HG02943 (cell line): ENCODE measurements at regions not wholly inside any gene's neighbourhood (a gene's known extent, or its start where the extent isn't known, plus 50 kb on each side); places are given as distances from the start of the nearest gene placed in this dataset.

ENCODE experiments used
- ATAC-seq: cut with Tn5 transposase; IDR thresholded peaks from one replicate; pipeline ENCODE4 v1.9.1; 2021; ENCODE audit warnings: mild to moderate bottlenecking, low read depth, moderate library complexity; ENCODE audit not compliant: unreplicated experiment

DNA sequence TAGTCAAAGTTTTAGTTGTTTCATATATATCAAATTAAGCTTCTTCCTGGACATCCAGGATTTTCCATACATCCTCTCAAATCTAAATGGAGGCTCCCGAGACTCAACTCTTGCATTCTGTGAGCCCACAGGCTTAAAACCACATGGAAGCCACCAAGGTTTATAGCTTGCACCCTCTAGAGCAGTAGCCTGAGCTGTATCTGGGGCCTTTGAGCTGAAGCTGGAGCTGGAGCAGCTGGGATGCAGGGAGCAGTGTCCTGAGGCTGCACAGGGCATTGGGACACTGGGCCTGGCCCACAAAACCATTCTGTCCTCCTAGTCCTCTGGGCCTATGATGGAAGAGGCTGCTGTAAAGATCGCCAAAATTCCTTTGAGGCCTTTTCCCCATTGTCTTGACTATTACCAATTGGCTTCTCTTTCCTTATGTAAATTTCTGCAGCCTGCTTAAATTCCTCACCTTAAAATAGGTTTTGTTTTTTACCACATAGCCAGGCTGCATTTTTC lies 151.0 kb downstream of the COX7C start:
- ATAC-seq, result no peak

DNA sequence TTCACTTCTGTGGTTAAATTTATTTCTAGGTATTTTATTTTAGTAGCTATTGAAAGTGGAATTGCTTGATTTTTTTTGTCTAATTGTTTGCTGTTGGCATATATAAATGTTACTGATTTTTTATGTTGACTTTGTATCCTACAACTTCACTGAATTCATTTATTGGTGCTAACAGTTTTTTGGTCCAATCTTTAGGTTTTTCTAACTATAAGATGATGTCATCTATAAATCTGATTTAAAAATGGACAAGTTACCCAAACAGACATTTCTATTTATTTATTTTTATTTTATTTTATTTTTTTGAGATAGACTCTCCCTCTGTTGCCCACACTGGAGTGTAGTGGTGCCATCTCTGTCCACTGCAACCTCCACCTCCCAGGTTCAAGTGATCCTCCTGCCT lies 162.3 kb downstream of the COX7C start:
- no peak for ATAC-seq

DNA sequence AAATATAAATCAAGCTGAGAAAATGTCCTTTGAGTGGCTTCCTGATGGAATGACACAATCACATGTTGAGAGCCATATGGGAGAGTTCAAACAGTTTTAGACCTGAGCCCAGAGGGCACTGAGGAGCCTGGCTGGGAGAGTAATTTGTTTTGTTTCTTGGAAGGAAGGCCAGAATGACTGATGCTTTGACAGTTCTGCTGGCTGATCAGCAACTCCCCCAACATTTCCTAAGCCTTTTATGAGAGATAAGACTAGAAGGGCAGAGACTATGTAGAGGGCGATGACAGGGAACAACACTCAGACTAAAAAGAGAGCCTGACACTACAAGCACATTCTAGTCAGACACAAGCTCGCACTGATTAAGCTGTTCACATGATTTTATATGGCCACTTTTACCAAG lies 169.2 kb downstream of the COX7C start:
- no peak for ATAC-seq

DNA sequence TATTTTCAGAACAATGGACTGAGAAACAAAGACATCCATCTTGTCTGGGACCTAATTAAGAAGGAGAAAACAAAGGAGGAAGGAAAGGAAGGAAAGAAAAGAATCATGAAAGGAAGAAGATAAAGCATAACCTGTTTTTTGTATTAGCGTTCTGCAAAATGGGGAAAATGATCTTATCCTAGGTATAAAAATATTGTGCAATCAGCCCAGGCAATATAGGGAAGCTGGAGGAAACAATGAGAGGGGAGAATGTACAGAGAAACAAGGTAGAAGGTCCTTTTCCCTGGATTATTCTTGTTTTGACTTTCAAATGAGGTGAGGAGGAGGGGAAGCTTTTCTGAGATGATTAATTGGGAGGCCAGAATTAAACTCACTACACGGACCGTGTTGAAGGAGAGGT lies 177.9 kb downstream of the COX7C start:
- ATAC-seq, result no peak

DNA sequence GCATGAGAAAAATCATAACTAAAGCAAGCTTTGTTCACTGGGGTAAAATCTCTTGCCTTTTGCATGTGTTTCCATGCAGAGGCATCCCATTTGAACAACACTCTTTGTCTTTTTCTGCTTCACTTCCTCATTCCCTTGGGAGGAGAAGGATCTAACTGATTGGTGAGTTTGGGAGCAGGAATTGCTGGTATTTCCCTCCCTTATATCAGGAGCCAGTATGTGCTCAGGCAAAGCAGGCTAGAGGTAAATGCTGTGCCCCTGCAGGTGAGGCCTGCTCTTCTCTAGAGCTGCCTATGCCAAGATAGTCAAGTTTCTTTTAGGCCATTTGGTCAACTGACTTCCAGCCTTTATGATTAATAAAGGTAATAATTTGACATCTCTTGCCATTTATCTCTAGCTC lies 179.9 kb downstream of the COX7C start:
- no peak for ATAC-seq

DNA sequence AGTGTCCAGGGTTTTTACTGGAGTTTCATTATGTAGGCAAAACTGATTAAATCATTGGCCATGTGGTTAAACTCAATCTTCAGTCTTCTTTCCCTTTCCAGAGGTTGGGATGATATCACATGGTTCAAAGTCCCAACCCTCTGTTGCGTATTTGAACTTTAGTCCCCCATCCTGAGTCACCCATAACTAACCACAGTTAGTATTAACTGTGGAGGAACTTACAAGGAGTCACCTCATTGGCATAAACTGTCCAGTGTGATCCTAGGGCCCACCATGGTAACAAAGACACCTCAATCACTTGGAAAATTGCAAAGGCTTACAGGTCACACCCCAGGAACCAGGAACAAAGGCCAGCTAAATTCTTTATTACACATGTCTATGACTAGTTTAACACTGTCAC lies 188.5 kb downstream of the COX7C start:
- ATAC-seq, result no peak

DNA sequence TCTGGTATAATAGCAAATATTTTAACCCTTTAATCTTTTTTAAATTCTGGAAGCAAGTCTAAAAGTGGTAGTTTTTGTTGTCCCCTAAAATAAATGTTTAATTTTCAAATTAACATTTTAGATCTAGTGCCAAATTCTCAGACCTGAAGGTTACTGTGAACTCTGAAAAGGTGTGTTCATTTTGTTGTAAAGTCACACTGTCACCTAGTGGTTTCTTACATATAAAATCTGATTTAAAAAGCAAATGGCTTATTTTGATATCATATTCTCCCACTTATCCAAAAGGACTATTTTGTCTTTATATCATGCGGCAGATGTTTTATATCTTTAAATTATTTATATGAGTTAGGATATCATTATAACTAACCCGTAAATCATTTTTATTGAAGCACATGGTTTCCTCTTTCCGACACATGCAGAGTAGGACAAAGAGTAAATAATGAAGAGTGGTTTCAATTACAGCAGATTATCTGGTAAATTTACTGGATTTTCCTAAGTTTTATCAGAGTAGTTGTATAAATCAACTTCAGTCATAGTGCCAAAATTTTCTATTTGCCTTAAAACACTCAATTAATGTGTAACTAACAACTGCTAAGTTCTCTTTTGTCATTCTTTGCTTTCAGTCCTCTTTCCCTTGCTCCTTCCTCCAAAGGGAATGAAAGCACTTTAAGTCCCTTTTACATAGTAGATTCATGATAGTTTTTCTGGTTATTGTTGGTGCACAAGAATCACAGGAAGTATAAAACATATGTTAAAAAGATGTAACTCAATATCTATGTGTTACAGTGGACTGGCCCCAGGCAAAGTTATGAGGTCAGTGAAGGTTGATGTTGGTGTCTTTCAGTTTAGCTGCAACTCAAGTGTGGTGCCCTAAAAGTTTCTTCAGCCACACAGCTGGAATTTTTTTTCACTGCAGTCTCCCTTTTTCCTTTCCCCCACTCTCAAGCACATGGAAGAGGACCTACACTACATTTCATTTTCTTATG lies 189.6 kb downstream of the COX7C start:
- ATAC-seq, result no peak

DNA sequence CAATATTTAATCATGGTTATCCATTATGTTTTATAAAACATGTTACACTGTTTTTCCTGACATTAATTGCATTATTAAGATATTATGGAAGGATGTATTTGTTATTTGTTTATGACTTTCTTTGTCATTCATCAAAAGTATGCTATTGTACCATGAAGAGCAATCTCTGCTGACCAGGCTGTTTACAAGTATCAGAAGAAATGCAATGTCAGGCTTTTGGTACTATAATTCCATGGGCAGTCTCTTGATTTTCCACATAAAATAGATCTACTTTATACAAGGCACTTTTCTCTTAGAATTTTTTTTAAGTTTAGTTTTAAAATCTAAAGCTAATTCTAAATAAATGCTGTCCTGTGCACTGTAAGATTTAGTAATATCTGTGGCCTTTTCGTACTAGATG lies 196.6 kb downstream of the COX7C start:
- no peak for ATAC-seq

DNA sequence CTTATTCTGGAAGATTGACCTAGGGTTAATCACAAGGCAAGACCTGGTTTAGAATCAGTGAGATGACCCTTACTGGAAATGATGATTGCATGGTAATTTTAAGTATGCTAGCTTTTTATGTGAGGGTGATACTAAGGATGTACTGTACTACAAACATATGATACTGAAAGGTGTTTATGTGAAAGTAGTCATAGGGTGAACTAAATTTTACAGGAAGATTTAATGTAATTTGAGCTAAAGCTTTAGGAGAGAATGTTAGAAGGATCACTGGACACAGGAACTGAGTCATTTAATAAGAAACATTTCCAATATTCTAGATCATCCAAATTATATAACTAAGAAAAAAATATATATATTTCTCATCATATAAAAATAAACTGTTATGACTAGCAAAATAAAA lies 197.2 kb downstream of the COX7C start:
- ATAC-seq, result no peak

DNA sequence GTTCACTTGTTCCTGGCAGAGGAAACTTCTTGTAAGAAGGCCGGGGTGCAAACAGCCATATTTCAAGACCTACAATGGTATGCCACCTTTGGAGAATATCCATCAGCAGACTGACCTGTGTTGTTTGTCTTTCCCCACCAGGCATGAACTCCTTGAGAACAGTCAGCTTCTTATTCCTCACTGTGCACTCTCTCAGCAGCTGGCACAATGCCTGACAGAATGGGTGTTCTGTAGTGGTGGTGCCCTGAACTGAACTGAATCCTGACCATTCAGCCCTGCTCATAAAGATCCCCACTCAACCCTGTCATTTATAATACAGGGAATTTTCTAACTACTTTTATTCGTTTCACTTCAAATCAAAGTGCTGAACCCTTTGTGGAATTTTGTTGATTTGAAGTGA lies 206.9 kb downstream of the COX7C start:
- no peak for ATAC-seq

DNA sequence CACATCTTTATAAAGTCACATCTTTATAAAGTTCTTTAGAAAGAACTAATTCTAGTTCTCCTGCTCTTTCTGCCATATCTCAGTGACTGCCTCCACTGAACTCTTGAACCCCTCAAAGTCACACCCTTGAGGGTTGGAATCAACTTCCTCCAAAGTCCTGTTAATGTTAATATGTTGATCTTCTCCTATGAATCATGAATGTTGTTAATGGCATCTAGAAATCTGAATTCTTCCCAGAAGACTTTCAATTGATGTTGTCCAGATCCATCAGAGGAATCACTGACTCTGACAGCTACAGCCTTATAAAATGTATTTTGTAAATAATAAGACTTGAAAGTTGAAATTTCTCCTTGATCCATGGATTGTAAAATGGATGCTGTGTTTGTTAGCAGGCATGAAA lies 213.4 kb downstream of the COX7C start:
- ATAC-seq, result no peak

DNA sequence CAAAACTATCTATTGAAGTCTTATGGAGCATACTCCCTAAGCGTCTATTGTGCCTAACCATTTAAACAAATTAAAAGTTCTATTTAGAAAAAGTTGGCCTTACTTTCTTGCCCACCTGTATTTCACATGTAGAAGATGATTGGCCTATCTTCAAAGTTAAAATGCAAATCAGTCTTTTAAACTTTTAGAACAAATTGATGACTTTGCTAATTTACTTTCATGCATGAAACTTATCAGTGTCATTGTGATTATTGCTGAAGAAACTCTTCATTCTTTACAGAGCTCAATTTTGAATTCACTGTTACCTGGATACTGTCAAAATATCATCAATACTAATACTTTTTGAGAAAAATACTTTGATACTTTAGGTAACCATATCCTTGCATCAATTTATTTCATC lies 216.1 kb downstream of the COX7C start:
- no peak for ATAC-seq

DNA sequence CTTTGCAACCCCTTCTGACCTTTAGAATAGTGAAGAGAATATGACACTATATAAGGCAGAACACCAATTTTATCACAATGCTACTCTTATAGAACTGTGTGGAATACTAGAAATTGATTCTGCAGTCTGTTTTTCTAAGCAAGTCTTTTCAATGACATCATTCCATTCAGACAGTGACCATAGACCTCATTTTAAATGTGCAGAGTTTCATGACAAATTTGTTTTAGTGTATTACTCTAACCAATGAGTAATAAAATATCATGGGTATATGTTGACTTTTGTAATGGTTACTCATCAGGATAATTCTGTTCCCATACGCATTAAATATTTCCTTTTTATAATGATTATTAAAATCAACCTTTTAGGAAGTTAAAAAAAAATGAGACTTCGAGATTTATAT lies 219.9 kb downstream of the COX7C start:
- no peak for ATAC-seq

DNA sequence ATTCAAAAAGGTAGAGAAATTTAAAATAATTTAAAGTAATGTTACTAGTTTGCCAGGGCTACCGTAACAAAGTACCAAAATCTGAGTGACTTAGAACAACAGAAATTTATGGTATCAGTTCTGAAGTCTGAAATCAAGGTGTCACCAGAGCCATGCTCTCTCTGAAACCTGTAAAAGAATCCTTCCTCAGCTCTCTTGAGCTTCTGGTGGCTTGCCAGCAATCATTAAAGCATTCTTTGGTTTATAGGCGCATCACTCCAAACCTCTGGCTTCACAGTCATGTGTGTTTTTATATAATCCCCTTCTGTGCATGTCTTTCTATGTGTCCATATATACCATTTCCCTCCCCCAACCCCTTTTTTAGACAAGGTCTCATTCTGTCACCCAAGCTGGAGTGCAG lies 220.3 kb downstream of the COX7C start:
- ATAC-seq, result no peak

DNA sequence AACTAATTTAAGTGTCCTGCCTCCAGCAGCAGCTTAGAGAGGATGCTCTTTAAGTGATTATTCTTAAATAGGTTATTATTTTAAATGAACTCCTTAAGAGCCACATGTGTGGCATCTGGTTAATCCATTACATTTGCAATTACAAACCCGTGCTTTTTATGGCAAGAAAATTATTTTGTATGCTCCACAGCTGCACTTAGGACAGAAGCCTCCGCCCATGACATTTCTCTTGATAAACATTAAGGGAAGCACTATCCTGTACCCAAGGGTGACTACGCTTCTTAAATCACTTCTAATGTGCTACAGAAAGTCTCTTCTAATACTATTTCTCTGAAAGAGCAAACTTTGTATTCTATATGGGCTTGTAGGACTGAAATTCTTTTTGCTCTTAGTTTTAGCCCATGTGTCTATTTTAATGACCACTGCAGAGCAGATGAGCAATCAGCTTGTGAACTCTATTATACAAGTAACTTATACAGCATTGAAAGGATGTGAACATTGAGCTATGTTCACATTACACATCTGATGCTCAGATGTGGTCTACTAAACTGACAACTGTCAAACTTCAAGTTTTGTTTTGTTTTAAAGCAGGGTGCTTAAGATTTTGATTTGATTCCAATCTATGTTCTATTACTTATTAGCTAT lies 223.4 kb downstream of the COX7C start:
- no peak for ATAC-seq

DNA sequence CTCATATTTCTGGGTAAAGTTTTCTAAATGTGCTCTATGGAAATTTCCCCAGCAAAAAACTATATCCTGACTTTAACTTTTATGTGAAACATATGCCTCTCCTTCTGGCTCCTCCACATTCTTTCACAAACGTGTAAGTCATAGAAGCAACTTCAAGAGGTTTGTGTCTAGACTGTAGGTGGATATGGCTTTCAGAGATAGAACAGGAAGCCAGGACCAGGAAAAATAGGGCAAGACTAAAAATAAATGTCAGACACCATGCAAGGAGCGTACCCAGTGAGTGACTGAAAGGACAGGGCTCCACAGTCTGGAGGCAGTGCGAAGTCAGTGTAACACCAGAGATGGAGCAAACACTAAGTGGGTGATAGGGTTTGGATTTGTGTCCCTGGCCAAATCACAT lies 240.7 kb downstream of the COX7C start:
- no peak for ATAC-seq

DNA sequence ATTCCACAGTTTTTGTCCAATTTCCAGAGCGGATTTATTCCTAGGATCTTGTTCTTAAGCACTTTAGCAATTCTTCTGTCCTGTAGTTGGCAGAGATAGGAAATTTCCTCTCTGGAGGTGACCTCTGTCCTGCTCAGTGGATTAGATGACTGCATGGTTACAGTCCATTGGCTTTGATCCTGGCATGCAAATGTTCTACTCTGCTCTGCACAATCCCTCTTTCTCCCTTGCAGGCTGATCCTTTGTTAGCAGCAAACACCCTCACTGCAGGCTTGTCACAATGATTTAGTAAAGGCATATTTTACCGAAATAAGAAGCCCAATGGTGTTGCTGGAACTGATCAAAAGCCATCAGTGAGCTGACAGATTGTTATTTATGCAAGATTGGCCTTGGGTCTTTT lies 243.8 kb downstream of the COX7C start:
- ATAC-seq, result no peak

DNA sequence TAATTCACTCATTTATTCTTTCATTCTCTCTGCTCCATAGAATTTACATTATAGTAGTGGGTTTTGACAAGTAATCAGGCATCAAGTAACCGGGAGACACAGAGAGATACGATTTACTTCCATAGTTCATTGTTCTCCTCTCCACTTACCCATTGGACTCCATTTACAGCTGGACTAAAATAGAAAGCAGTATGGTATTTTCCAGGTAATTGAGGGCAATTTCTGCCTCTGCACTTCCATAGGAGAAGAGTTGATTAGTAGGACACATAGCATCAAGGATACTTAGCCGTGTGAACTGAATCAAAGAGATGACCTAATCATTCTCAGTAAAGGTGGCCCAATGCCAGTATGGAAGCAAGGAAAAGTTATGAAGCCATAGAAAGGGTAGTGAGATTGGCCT lies 244.4 kb downstream of the COX7C start:
- ATAC-seq, result no peak

DNA sequence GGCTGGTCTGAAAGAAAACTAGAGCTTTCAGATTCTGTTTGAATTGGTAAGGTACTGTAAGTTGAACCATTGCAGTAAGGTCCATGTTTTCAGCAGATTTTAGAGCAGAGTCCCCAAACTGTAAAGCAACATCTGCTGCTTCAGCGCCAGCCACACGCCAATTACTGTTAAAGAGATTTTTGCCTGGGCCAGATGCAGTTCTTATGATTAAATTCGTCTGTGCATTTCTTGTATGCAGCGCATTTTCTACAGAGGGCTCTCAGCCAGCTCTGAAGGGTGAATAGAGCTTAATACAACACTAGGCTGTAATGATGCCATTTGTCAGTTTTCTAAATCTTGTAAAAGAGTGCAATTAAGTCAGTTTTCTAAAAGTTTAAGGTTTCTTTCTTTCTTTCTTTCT lies 246.3 kb downstream of the COX7C start:
- no peak for ATAC-seq

DNA sequence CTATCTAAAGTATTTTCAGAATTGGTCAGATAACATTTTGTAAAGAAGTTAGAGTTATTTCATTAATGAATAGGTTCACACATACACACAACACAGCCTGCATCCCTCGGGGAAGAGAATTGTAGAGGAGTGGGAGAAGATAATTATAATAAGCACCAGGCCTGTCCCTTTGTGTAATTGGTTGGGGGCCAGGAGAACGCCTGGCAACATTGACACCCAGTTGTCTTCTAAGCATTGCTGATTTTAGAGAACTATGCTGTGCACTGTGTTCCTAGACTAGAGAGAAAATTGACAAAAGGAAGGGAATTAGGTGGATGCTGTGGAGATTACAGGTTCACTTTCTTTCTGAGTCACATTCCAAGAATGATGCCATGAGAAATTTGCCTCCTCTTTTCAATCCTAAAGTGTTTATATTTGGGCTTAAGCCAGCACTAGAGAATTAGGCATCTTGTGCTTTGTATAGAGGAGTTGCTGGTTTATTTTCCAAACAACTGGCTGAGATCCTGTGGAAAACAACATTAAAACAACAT lies 247.6 kb downstream of the COX7C start:
- ATAC-seq, result no peak

DNA sequence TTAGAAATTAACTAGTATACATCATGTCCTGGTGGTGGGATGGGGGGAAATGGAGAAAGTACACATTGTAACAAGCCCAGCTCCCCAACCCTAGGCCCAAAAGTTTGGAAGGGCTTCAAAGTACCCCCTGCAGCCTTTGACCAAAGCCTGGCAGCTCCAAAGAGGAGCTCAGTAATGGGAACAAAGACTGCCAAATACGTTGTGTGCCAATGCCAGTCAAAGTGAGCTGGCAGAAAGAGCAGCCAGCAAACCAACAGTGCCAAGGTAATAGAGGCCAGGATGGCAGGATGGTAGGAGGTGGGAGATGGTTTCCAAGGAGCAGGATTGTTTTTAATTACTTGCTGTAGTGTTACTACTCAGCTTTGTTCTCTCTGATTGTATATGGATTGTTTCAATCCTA lies 248.3 kb downstream of the COX7C start:
- no peak for ATAC-seq

DNA sequence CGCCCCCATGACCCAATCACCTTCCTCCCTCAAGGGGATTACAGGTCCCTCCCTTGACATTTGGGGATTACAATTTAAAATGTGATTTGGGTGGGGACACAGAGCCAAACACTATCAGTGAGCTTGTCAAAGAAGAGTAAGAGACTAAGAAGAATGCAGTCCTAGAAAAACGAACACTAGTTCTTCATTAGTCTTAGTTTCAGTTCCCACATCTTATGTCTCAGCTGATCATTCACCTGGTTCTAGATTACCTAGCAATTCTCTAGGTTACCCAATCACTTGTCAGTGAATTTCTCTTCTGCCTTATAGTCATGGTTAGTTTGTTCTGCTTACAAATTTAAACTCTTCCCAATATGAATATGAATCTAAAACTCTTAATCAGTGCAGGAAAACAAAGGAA lies 251.5 kb downstream of the COX7C start:
- no peak for ATAC-seq
